Liver (tissue), 8 donors: ENCODE measurements at regions not wholly inside any gene's neighbourhood (a gene's known extent, or its start where the extent isn't known, plus 50 kb on each side); places are given as distances from the start of the nearest gene placed in this dataset.

Source experiments
- DNase-seq: peaks from one replicate; pipeline ENCODE4 v3.0.0-alpha.2; 2017; ENCODE audit warnings: low spot score
- H3K27ac ChIP-seq, 2 donors: one replicate each; pipeline ENCODE4 v1.7.0; 2013; ENCODE audit warnings: inconsistent platforms in 2 of 2, low read length in 2 of 2, control low read depth in 1 of 2, low read depth in 1 of 2, mild to moderate bottlenecking in 1 of 2
- H3K27me3 ChIP-seq, 4 donors: one replicate each; pipeline versions ENCODE4 v1.6.1 to v1.7.0; 2013; ENCODE audit warnings: low read length in 3 of 4, inconsistent platforms in 1 of 4, mild to moderate bottlenecking in 1 of 4, moderate library complexity in 1 of 4; ENCODE audit not compliant: control insufficient read depth in 4 of 4, insufficient read depth in 4 of 4
- H3K36me3 ChIP-seq, 4 donors: one replicate each; pipeline versions ENCODE4 v1.6.1 to v1.7.0; 2013; ENCODE audit warnings: low read length in 3 of 4, mild to moderate bottlenecking in 3 of 4, low read depth in 1 of 4, moderate library complexity in 1 of 4; ENCODE audit not compliant: control insufficient read depth in 4 of 4, insufficient read depth in 3 of 4
- H3K4me1 ChIP-seq, 4 donors: one replicate each; pipeline versions ENCODE4 v1.6.1 to v1.7.0; 2013; ENCODE audit warnings: low read length in 3 of 4, mild to moderate bottlenecking in 3 of 4, moderate library complexity in 1 of 4; ENCODE audit not compliant: control insufficient read depth in 4 of 4, insufficient read depth in 4 of 4
- H3K4me3 ChIP-seq, 3 donors: one replicate each; pipeline versions ENCODE4 v1.6.1 to v1.7.0; 2013; ENCODE audit warnings: low read length in 3 of 3, control low read depth in 1 of 3, low read depth in 1 of 3, mild to moderate bottlenecking in 1 of 3
- H3K9ac ChIP-seq, 2 donors: one replicate each; pipeline ENCODE4 v1.7.0; 2013; ENCODE audit warnings: low read length in 2 of 2, mild to moderate bottlenecking in 2 of 2, moderate library complexity in 2 of 2, control low read depth in 1 of 2, low read depth in 1 of 2
- H3K9me3 ChIP-seq, 4 donors: one replicate each; pipeline versions ENCODE4 v1.6.1 to v1.7.0; 2013; ENCODE audit warnings: low read length in 3 of 4; ENCODE audit not compliant: control insufficient read depth in 4 of 4
- CTCF ChIP-seq: fragments of 150-350 bp; IDR thresholded peaks from 2 replicates; pipeline ENCODE4 v1.5.1; 2017; ENCODE audit warnings: improper control_type of control experiment, low read depth, low read length; ENCODE audit not compliant: missing input control
- EGR1 ChIP-seq, 2 donors: IDR thresholded peaks; 2 replicates each; pipeline ENCODE4 v1.6.1; 2016 to 2018; ENCODE audit warnings: antibody characterized with exemption in 2 of 2, low read depth in 2 of 2
- FOXA1 ChIP-seq: IDR thresholded peaks from 2 replicates; pipeline ENCODE4 v1.6.1; 2016; ENCODE audit warnings: antibody characterized with exemption
- FOXA2 ChIP-seq: IDR thresholded peaks from 2 replicates; pipeline ENCODE4 v1.6.1; 2016; ENCODE audit warnings: antibody characterized with exemption
- GABPA ChIP-seq, 2 donors: IDR thresholded peaks in 1 of 2; conservative IDR thresholded peaks in 1 of 2; 2 replicates each; pipeline ENCODE4 v1.6.1; 2016; ENCODE audit warnings: antibody characterized with exemption in 2 of 2, mild to moderate bottlenecking in 1 of 2, moderate library complexity in 1 of 2
- HNF4A ChIP-seq, 2 donors: conservative IDR thresholded peaks; 2 replicates each; pipeline ENCODE4 v1.6.1; 2016; ENCODE audit warnings: antibody characterized with exemption in 2 of 2, mild to moderate bottlenecking in 2 of 2
- HNF4G ChIP-seq: IDR thresholded peaks from 2 replicates; pipeline ENCODE4 v1.6.1; 2016; ENCODE audit warnings: antibody characterized with exemption
- JUND ChIP-seq, 2 donors: IDR thresholded peaks; 2 replicates each; pipeline ENCODE4 v1.6.1; 2016; ENCODE audit warnings: antibody characterized with exemption in 2 of 2
- RAD21 ChIP-seq, 2 donors: IDR thresholded peaks; 2 replicates each; pipeline ENCODE4 v1.6.1; 2016; ENCODE audit warnings: antibody characterized with exemption in 2 of 2, mild to moderate bottlenecking in 2 of 2
- REST ChIP-seq: IDR thresholded peaks from 2 replicates; pipeline ENCODE4 v1.6.1; 2016; ENCODE audit warnings: antibody characterized with exemption, mild to moderate bottlenecking
- RXRA ChIP-seq, 2 donors: IDR thresholded peaks; 2 replicates each; pipeline ENCODE4 v1.6.1; 2017 to 2018; ENCODE audit warnings: antibody characterized with exemption in 2 of 2, mild to moderate bottlenecking in 1 of 2
- SP1 ChIP-seq: IDR thresholded peaks from 2 replicates; pipeline ENCODE4 v1.6.1; 2018; ENCODE audit warnings: antibody characterized with exemption, mild to moderate bottlenecking
- TAF1 ChIP-seq: conservative IDR thresholded peaks from 2 replicates; pipeline ENCODE4 v1.6.1; 2016; ENCODE audit warnings: antibody characterized with exemption, mild to moderate bottlenecking
- YY1 ChIP-seq: IDR thresholded peaks from 2 replicates; pipeline ENCODE4 v1.6.1; 2016; ENCODE audit warnings: antibody characterized with exemption, mild to moderate bottlenecking
- ZBTB33 ChIP-seq: IDR thresholded peaks from 2 replicates; pipeline ENCODE4 v1.6.1; 2016; ENCODE audit warnings: antibody characterized with exemption
- WGBS: extraction: QIAGEN DNeasy Blood & Tissue Kit; methylation state at CpG from one replicate; pipeline ENCODE4 v1.1.7; 2013; 5-methylcytosine and 5-hydroxymethylcytosine counted together
- donor health status: healthy.
- donor health status: healthy.
- donor health status: healthy.
- donor health status: healthy.
- donor health status: healthy.

- DNase-seq: no peak
- 84% methylated on average over 9 of the region's 9 CpGs for WGBS
- H3K36me3 ChIP-seq: no peaks in the 10 kb centered on the region
- H3K4me3 ChIP-seq: no peak overlapping the region
- H3K27me3 ChIP-seq: peaks cover 0 to 3% (median 0%) of the 10 kb centered on the region in 4 donors
- H3K9ac ChIP-seq: no peak overlapping the region
- no peaks in the 10 kb centered on the region for H3K4me1 ChIP-seq
- no peak for TF ChIP-seq FOXA1
- no peak for TF ChIP-seq YY1
- TF ChIP-seq GABPA (IDR thresholded peaks at IDR 0.05 in 1 of 2, conservative IDR thresholded peaks at IDR 0.05 in 1 of 2): no peak
- no peak for TF ChIP-seq FOXA2
- no peak for TF ChIP-seq JUND (IDR thresholded peaks at IDR 0.05)
- no peak for TF ChIP-seq CTCF
- no peak for TF ChIP-seq HNF4A (conservative IDR thresholded peaks at IDR 0.05)
- no peak for TF ChIP-seq EGR1 (IDR thresholded peaks at IDR 0.05; ENCODE audit: low read depth in 2 of 2)
- no peak overlapping the region for H3K27ac ChIP-seq
- no peaks in the 10 kb centered on the region for H3K9me3 ChIP-seq
Observed at GRCh38 chr20:47952023-47952564, 166.8 kb upstream of the SULF2 start.

- H3K4me1 ChIP-seq: no peaks in the 10 kb centered on the region
- no peaks in the 10 kb centered on the region for H3K36me3 ChIP-seq
- H3K27me3 ChIP-seq: peaks cover 0 to 3% (median 0%) of the 10 kb centered on the region in 4 donors
- TF ChIP-seq ZBTB33: no peak
- H3K27ac ChIP-seq: no peak overlapping the region
- 58% methylated on average over 4 of the region's 4 CpGs for WGBS
- no peak overlapping the region for H3K4me3 ChIP-seq
- H3K9ac ChIP-seq: no peak overlapping the region
- no peak for DNase-seq
- H3K9me3 ChIP-seq: no peaks in the 10 kb centered on the region
Observed at GRCh38 chr20:47951521-47951971, 166.3 kb upstream of the SULF2 start.

- Histone ChIP-seq H3K36me3 (no peaks in the 10 kb centered on the region), H3K27ac (no peak overlapping the region), H3K9ac (no peak overlapping the region), H3K27me3 (peaks cover 0 to 3% (median 0%) of the 10 kb centered on the region in 4 donors), H3K4me1 (no peaks in the 10 kb centered on the region), H3K9me3 (no peaks in the 10 kb centered on the region), H3K4me3 (no peak overlapping the region)
- WGBS: 95% methylated on average over 24 of the region's 24 CpGs
- DNase-seq: no peak
- TF ChIP-seq HNF4G: no peak
- no peak for TF ChIP-seq GABPA (IDR thresholded peaks at IDR 0.05 in 1 of 2, conservative IDR thresholded peaks at IDR 0.05 in 1 of 2)
- no peak for TF ChIP-seq CTCF
- TF ChIP-seq ZBTB33: no peak
- TF ChIP-seq EGR1 (IDR thresholded peaks at IDR 0.05; ENCODE audit: low read depth in 2 of 2): no peak
- TF ChIP-seq FOXA1: no peak
- TF ChIP-seq YY1: no peak
- no peak for TF ChIP-seq REST
- TF ChIP-seq RXRA (IDR thresholded peaks at IDR 0.05): no peak
- TF ChIP-seq SP1: no peak
- no peak for TF ChIP-seq TAF1
- TF ChIP-seq RAD21 (IDR thresholded peaks at IDR 0.05): no peak
Observed at GRCh38 chr20:47950913-47951283, 165.6 kb upstream of the SULF2 start.
